HEK293T (cell line): ENCODE measurements at regions not wholly inside any gene's neighbourhood (a gene's known extent, or its start where the extent isn't known, plus 50 kb on each side); places are given as distances from the start of the nearest gene placed in this dataset.

Experiments used
- CTCF ChIA-PET: fragments of 350-600 bp; formaldehyde crosslinking; extraction: SDS; loops from one replicate; lab custom pipeline; 2021; ENCODE audit warnings: antibody characterized with exemption, inconsistent platforms; lab: Yijun Ruan, JAX
- POLR2A ChIA-PET: fragments of 350-600 bp; formaldehyde crosslinking; extraction: SDS; loops from one replicate; lab custom pipeline; 2020; ENCODE audit warnings: antibody characterized with exemption, inconsistent platforms; lab: Yijun Ruan, JAX
- DNase-seq: peaks from one replicate; pipeline ENCODE4 v3.0.0; 2012; ENCODE audit warnings: mixed read lengths; ENCODE audit errors: extremely low spot score
- ARNT ChIP-seq: fragments of 450-650 bp; IDR thresholded peaks from 2 replicates; pipeline ENCODE4 v1.6.1; 2017; ENCODE audit warnings: mild to moderate bottlenecking
- BHLHE40 ChIP-seq: fragments of 450-650 bp; IDR thresholded peaks from 2 replicates; pipeline ENCODE4 v1.6.1; 2016; ENCODE audit warnings: mild to moderate bottlenecking, moderate library complexity, borderline replicate concordance
- CTBP1 ChIP-seq: fragments of 450-650 bp; IDR thresholded peaks from 2 replicates; pipeline ENCODE4 v1.6.1; 2016; ENCODE audit warnings: borderline replicate concordance
- ELF4 ChIP-seq: fragments of 450-650 bp; IDR thresholded peaks from 2 replicates; pipeline ENCODE4 v1.6.1; 2017; ENCODE audit warnings: antibody characterized with exemption
- FOXA1 ChIP-seq: fragments of 450-650 bp; IDR thresholded peaks from 2 replicates; pipeline ENCODE4 v1.6.1; 2016; ENCODE audit warnings: mild to moderate bottlenecking
- FOXK2 ChIP-seq: fragments of 450-650 bp; IDR thresholded peaks from 2 replicates; pipeline ENCODE4 v1.6.1; 2016; ENCODE audit warnings: mild to moderate bottlenecking
- FOXM1 ChIP-seq: fragments of 450-650 bp; IDR thresholded peaks from 2 replicates; pipeline ENCODE4 v1.6.1; 2017; ENCODE audit warnings: mild to moderate bottlenecking, borderline replicate concordance
- HDGF ChIP-seq: fragments of 450-650 bp; IDR thresholded peaks from 2 replicates; pipeline ENCODE4 v1.6.1; 2017; ENCODE audit warnings: antibody characterized with exemption, borderline replicate concordance
- L3MBTL2 ChIP-seq: fragments of 450-650 bp; conservative IDR thresholded peaks from 2 replicates; pipeline ENCODE4 v1.6.1; 2016; ENCODE audit warnings: mild to moderate bottlenecking
- LEF1 ChIP-seq: fragments of 450-650 bp; IDR thresholded peaks from 2 replicates; pipeline ENCODE4 v1.6.1; 2017; ENCODE audit warnings: mild to moderate bottlenecking, borderline replicate concordance
- NFRKB ChIP-seq: fragments of 450-650 bp; IDR thresholded peaks from 2 replicates; pipeline ENCODE4 v1.6.1; 2016; ENCODE audit warnings: mild to moderate bottlenecking, moderate library complexity
- PKNOX1 ChIP-seq: fragments of 450-650 bp; IDR thresholded peaks from 2 replicates; pipeline ENCODE4 v1.6.1; 2016
- SP1 ChIP-seq: fragments of 450-650 bp; IDR thresholded peaks from 2 replicates; pipeline ENCODE4 v1.6.1; 2017
- SUZ12 ChIP-seq: fragments of 450-650 bp; IDR thresholded peaks from 2 replicates; pipeline ENCODE4 v1.6.1; 2016; ENCODE audit warnings: mild to moderate bottlenecking
- TARDBP ChIP-seq: fragments of 450-650 bp; IDR thresholded peaks from 2 replicates; pipeline ENCODE4 v1.6.1; 2016
- ZNF384 ChIP-seq: fragments of 450-650 bp; IDR thresholded peaks from 2 replicates; pipeline ENCODE4 v1.6.1; 2016

- TF ChIP-seq L3MBTL2 (no peak), ZNF384 (no peak), FOXM1 (no peak), PKNOX1 (no peak), FOXA1 (no peak), ARNT (no peak), HDGF (no peak), BHLHE40 (no peak), SP1 (no peak), SUZ12 (no peak), TARDBP (no peak), CTBP1 (no peak), NFRKB (no peak), ELF4 (no peak), LEF1 (no peak), FOXK2 (no peak)
- POLR2A ChIA-PET = no interaction called here
- no peak for DNase-seq
- CTCF ChIA-PET = no interaction called here
Measured at GRCh38 chr2:42848726-42849290, 56.4 kb upstream of the HAAO start.

- TF ChIP-seq ZNF384 = no peak
- no peak for DNase-seq
- CTCF ChIA-PET = no interaction called here
- POLR2A ChIA-PET = no interaction called here
Measured at GRCh38 chr2:42848265-42848664, 55.9 kb upstream of the HAAO start.

GRCh38 chr2:42847596-42848151 lies 55.3 kb upstream of the HAAO start:
- ChIA-PET POLR2A (interaction anchor here (1.3 kb wide), 1 partner anchor 37 kb away, joined by 3 read pairs; no protein-coding TSS in a partner anchor), CTCF (interaction anchor here (0.6 kb wide), 1 partner anchor 634 kb away, joined by 3 read pairs; no protein-coding TSS in a partner anchor)
- no peak for DNase-seq
- TF ChIP-seq NFRKB (no peak), L3MBTL2 (no peak), ELF4 (no peak), BHLHE40 (no peak), LEF1 (no peak), ARNT (no peak), FOXA1 (no peak), TARDBP (no peak), SUZ12 (no peak), PKNOX1 (no peak), CTBP1 (no peak)

- TF ChIP-seq SP1 (no peak), FOXA1 (no peak), ZNF384 (no peak), FOXM1 (no peak), TARDBP (no peak), LEF1 (no peak), CTBP1 (no peak)
- ChIA-PET CTCF (interaction anchor here (0.6 kb wide), 1 partner anchor 635 kb away, joined by 3 read pairs; no protein-coding TSS in a partner anchor), POLR2A (interaction anchor here (1.3 kb wide), 1 partner anchor 37 kb away, joined by 3 read pairs; no protein-coding TSS in a partner anchor)
- no peak for DNase-seq
Measured at GRCh38 chr2:42846932-42847595, 54.7 kb upstream of the HAAO start.

- TF ChIP-seq FOXK2 (no peak), TARDBP (no peak), ELF4 (no peak), NFRKB (no peak), L3MBTL2 (no peak)
- ChIA-PET CTCF (no interaction called here), POLR2A (interaction anchor here (1.3 kb wide), 1 partner anchor 36 kb away, joined by 3 read pairs; no protein-coding TSS in a partner anchor)
- no peak for DNase-seq
Measured at GRCh38 chr2:42846026-42846425, 53.6 kb upstream of the HAAO start.

- CTCF ChIA-PET = interaction anchor here (0.7 kb wide), 1 partner anchor 122 kb away, joined by 3 read pairs; no protein-coding TSS in a partner anchor
- peak; percentile 22 for DNase-seq
- POLR2A ChIA-PET = no interaction called here
- TF ChIP-seq PKNOX1 (peak; percentile 86), HDGF (no peak)
Measured at GRCh38 chr2:42844901-42845821, 52.8 kb upstream of the HAAO start.
